Neuronal stem cell (in vitro differentiated cells): ENCODE measurements at regions not wholly inside any gene's neighbourhood (a gene's known extent, or its start where the extent isn't known, plus 50 kb on each side); places are given as distances from the start of the nearest gene placed in this dataset.
A peak's percentile ranks its signal among the peaks of the same experiment; 100 is the strongest.
"Not testable (repeated sequence)": the region's sequence is repeated elsewhere in the genome, so short reads cannot be mapped to it uniquely, and the experiment has no call there.

ENCODE experiments used
- DNase-seq: peaks from one replicate; pipeline ENCODE4 v3.0.0-alpha.2; 2013; ENCODE audit warnings: low spot score
- H2AFZ ChIP-seq: one replicate; pipeline ENCODE4 v1.6.1; 2013; ENCODE audit warnings: mild to moderate bottlenecking, low read length, inconsistent platforms
- H2AK5ac ChIP-seq: 2 replicates; pipeline ENCODE4 v1.6.1; 2013; ENCODE audit warnings: low read depth, mild to moderate bottlenecking, inconsistent platforms, low read length, moderate library complexity, mixed read lengths
- H2BK120ac ChIP-seq: 2 replicates; pipeline ENCODE4 v1.6.1; 2013; ENCODE audit warnings: low read depth, mild to moderate bottlenecking, inconsistent platforms, low read length, moderate library complexity, mixed read lengths
- H2BK12ac ChIP-seq: one replicate; pipeline ENCODE4 v1.6.1; 2013; ENCODE audit warnings: low read length, inconsistent platforms
- H2BK15ac ChIP-seq: 2 replicates; pipeline ENCODE4 v1.6.1; 2013; ENCODE audit warnings: mild to moderate bottlenecking, low read length, inconsistent platforms, mixed read lengths
- H2BK5ac ChIP-seq: one replicate; pipeline ENCODE4 v1.6.1; 2013; ENCODE audit warnings: inconsistent platforms, mild to moderate bottlenecking, low read length, moderate library complexity
- H3K14ac ChIP-seq: one replicate; pipeline ENCODE4 v1.6.1; 2013; ENCODE audit warnings: low read length, inconsistent platforms
- H3K18ac ChIP-seq: 2 replicates; pipeline ENCODE4 v1.6.1; 2013; ENCODE audit warnings: low read length, inconsistent platforms
- H3K23ac ChIP-seq: 2 replicates; pipeline ENCODE4 v1.6.1; 2013; ENCODE audit warnings: low read depth, mild to moderate bottlenecking, mixed read lengths, low read length, inconsistent platforms; ENCODE audit not compliant: poor library complexity
- H3K27ac ChIP-seq: replicated peaks from 3 replicates; pipeline ENCODE4 v1.5.1; 2013; ENCODE audit warnings: low read length, inconsistent platforms
- H3K27me3 ChIP-seq, 3 experiments: 2 replicates each; pipeline ENCODE4 v1.6.1; 2013; ENCODE audit warnings: low read length in 3 of 3, mild to moderate bottlenecking in 2 of 3, inconsistent platforms in 1 of 3, low read depth in 1 of 3, mixed read lengths in 1 of 3, moderate library complexity in 1 of 3; ENCODE audit not compliant: control insufficient read depth in 3 of 3, insufficient read depth in 3 of 3
- H3K36me3 ChIP-seq, 2 donors: replicated peaks in 1 of 2; 2 replicates each; pipeline ENCODE4 v1.6.1; 2013; ENCODE audit warnings: low read length in 2 of 2; ENCODE audit not compliant: control insufficient read depth in 2 of 2, insufficient read depth in 2 of 2
- H3K4ac ChIP-seq: 2 replicates; pipeline ENCODE4 v1.6.1; 2013; ENCODE audit warnings: inconsistent platforms, mild to moderate bottlenecking, low read length, moderate library complexity
- H3K4me1 ChIP-seq, 2 donors: 1 replicate in 1 of 2; 2 replicates in 1 of 2; pipeline ENCODE4 v1.6.1; 2013; ENCODE audit warnings: low read length in 2 of 2, low read depth in 1 of 2; ENCODE audit not compliant: control insufficient read depth in 2 of 2, insufficient read depth in 1 of 2
- H3K4me2 ChIP-seq: one replicate; pipeline ENCODE4 v1.6.1; 2013; ENCODE audit warnings: mild to moderate bottlenecking, low read length, inconsistent platforms; ENCODE audit not compliant: insufficient read depth, poor library complexity, severe bottlenecking
- H3K4me3 ChIP-seq, 2 donors: 2 replicates each; pipeline ENCODE4 v1.5.1; 2013; ENCODE audit warnings: low read length in 2 of 2, mild to moderate bottlenecking in 2 of 2, inconsistent platforms in 1 of 2, moderate library complexity in 1 of 2
- H3K79me1 ChIP-seq: one replicate; pipeline ENCODE4 v1.6.1; 2013; ENCODE audit warnings: low read depth, mild to moderate bottlenecking, inconsistent platforms, low read length, moderate library complexity
- H3K9ac ChIP-seq: one replicate; pipeline ENCODE4 v1.6.1; 2013; ENCODE audit warnings: mild to moderate bottlenecking, low read depth, low read length, inconsistent platforms; ENCODE audit not compliant: poor library complexity
- H3K9me3 ChIP-seq, 2 donors: replicated peaks in 1 of 2; 2 replicates each; pipeline versions ENCODE3 to v1.6.1; 2013; ENCODE audit warnings: low read length in 2 of 2, mild to moderate bottlenecking in 2 of 2, inconsistent platforms in 1 of 2, low read depth in 1 of 2, mixed read lengths in 1 of 2, moderate library complexity in 1 of 2; ENCODE audit not compliant: control insufficient read depth in 2 of 2, insufficient read depth in 1 of 2
- H4K8ac ChIP-seq: one replicate; pipeline ENCODE4 v1.6.1; 2013; ENCODE audit warnings: low read depth, mild to moderate bottlenecking, inconsistent platforms, low read length, moderate library complexity
- H4K91ac ChIP-seq: one replicate; pipeline ENCODE4 v1.6.1; 2013; ENCODE audit warnings: low read length, low read depth, mild to moderate bottlenecking, inconsistent platforms; ENCODE audit not compliant: poor library complexity
- WGBS, 2 donors: extraction: QIAGEN DNeasy Blood & Tissue Kit; methylation state at CpG; one replicate each; pipeline ENCODE4 v1.1.7; 2013; ENCODE audit warnings: missing lambda C conversion rate in 2 of 2, mixed read lengths in 1 of 2; ENCODE audit not compliant: insufficient read length in 2 of 2, insufficient replicate concordance in 1 of 2; ENCODE audit errors: extremely low coverage in 2 of 2; 5-methylcytosine and 5-hydroxymethylcytosine counted together

- Histone ChIP-seq H3K36me3 (no peaks in the 10 kb centered on the region), H2BK120ac (no peak overlapping the region), H4K91ac (no peak overlapping the region), H3K14ac (peak overlapping the region; percentile 21), H3K18ac (peak overlapping the region; percentile 15), H3K79me1 (no peaks in the 10 kb centered on the region), H2BK15ac (no peak overlapping the region), H3K27me3 (no peaks in the 10 kb centered on the region), H3K4me2 (no peak overlapping the region), H2AK5ac (no peak overlapping the region), H2BK12ac (peak overlapping the region; percentile 75), H2BK5ac (no peak overlapping the region), H3K9ac (no peak overlapping the region), H3K9me3 (no peaks in the 10 kb centered on the region), H3K4me1 (no peaks in the 10 kb centered on the region), H3K27ac (no peak overlapping the region), H3K23ac (no peak overlapping the region), H4K8ac (no peak overlapping the region), H3K4ac (no peak overlapping the region), H3K4me3 (peak overlapping the region in 1 of 2 donors; percentile 25), H2AFZ (no peak overlapping the region)
- no peak for DNase-seq
- no CpG with 5 or more reads among the region's 7 CpGs for WGBS, 2 donors
These were observed 134.2 kb downstream of the SLC25A46 start for GRCh38 chr5:110872963-110873362.

DNA sequence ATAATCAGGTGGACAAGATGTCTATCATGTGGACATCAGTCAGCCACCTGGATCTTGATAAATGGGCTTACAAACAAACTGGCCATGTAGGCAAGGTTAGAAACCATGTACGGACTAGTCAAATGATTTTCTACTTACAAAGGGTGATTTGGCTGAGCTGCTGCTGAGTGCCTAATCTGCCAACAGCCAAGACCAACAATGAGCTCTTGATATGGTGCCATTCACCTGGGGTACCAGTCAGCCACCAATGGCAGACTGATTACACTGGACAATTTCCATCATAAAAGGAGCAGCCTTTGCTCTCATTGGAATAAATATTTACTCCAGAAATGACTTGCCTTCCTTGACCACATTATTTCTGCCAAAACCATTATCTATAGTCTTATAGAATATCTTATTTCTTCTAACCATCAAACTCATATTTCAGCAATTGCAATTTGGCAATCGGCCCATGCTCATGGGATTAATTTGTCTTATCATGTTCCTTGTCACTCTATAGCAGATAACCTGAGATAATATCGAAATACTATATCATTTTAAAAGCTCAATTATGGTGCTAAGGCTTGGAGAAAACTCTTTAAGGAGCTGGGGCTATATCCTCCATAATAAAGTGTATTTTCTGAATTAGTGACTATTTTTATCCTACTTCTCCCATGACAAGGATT is 135.1 kb downstream of the SLC25A46 start:
- Histone ChIP-seq H3K4me2 (no peak overlapping the region), H2BK120ac (no peak overlapping the region), H2BK15ac (no peak overlapping the region), H3K4ac (no peak overlapping the region), H2AFZ (no peak overlapping the region), H3K14ac (no peak overlapping the region), H3K79me1 (no peaks in the 10 kb centered on the region), H4K91ac (no peak overlapping the region), H3K27me3 (no peaks in the 10 kb centered on the region), H3K4me3 (no peak overlapping the region), H3K18ac (no peak overlapping the region), H4K8ac (no peak overlapping the region), H3K4me1 (no peaks in the 10 kb centered on the region), H3K27ac (no peak overlapping the region), H3K36me3 (no peaks in the 10 kb centered on the region), H3K23ac (no peak overlapping the region), H2AK5ac (no peak overlapping the region), H3K9ac (no peak overlapping the region), H3K9me3 (no peaks in the 10 kb centered on the region), H2BK5ac (no peak overlapping the region), H2BK12ac (no peak overlapping the region)
- no peak for DNase-seq
- WGBS, 2 donors = no CpG with 5 or more reads among the region's 3 CpGs

- not testable (repeated sequence) for H3K79me1 ChIP-seq, H2BK12ac ChIP-seq, H3K14ac ChIP-seq, DNase-seq, H2BK120ac ChIP-seq, H3K9me3 ChIP-seq, H3K27ac ChIP-seq, H2AK5ac ChIP-seq, H3K23ac ChIP-seq, H2AFZ ChIP-seq, H3K9ac ChIP-seq, H3K36me3 ChIP-seq, H2BK5ac ChIP-seq, H4K8ac ChIP-seq, H4K91ac ChIP-seq, H3K18ac ChIP-seq, H3K4ac ChIP-seq, H3K27me3 ChIP-seq, H3K4me2 ChIP-seq, H3K4me1 ChIP-seq, H2BK15ac ChIP-seq, H3K4me3 ChIP-seq
These were observed 136.3 kb downstream of the SLC25A46 start for GRCh38 chr5:110875115-110875514.

DNA sequence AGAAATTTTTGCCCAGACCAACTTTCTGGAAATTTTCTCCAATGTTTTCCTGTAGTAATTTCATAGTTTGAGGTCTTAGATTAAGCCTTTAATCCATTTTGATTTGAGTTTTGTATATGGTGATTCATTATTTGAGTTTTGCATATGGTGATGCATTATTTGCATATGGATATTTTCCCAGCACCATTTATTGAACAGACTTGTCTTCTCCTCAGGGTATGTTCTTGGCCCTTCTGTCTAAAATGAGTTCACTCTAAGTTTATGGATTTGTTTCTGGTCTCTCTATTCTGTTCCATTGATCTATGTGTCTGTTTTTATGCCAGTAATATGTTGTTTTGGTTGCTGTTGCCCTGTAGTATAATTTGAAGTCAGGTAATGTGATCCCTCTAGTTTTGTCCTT is 139.3 kb downstream of the SLC25A46 start:
- Histone ChIP-seq H3K9ac (no peak overlapping the region), H2AFZ (no peak overlapping the region), H3K79me1 (no peaks in the 10 kb centered on the region), H3K18ac (no peak overlapping the region), H3K4ac (no peak overlapping the region), H3K27me3 (no peaks in the 10 kb centered on the region), H3K4me2 (no peak overlapping the region), H3K4me1 (no peaks in the 10 kb centered on the region), H3K23ac (no peak overlapping the region), H3K27ac (no peak overlapping the region), H2BK5ac (no peak overlapping the region), H4K8ac (no peak overlapping the region), H2BK15ac (no peak overlapping the region), H3K14ac (no peak overlapping the region), H3K9me3 (no peaks in the 10 kb centered on the region), H2BK120ac (no peak overlapping the region), H3K4me3 (no peak overlapping the region), H2BK12ac (no peak overlapping the region), H3K36me3 (no peaks in the 10 kb centered on the region), H2AK5ac (no peak overlapping the region), H4K91ac (no peak overlapping the region)
- no peak for DNase-seq
